Vagina (tissue), 2 donors: ENCODE measurements at regions not wholly inside any gene's neighbourhood (a gene's known extent, or its start where the extent isn't known, plus 50 kb on each side); places are given as distances from the start of the nearest gene placed in this dataset.

ENCODE experiments used
- DNase-seq, 2 donors: peaks; one replicate each; pipeline ENCODE4 v3.0.0-alpha.2; 2017; ENCODE audit errors: extremely low spot score in 2 of 2
- H3K27ac ChIP-seq: fragments of 200-600 bp; sonication (generic); one replicate; pipeline ENCODE4 v1.5.1; 2019
- H3K27me3 ChIP-seq: fragments of 200-600 bp; sonication (generic); one replicate; pipeline ENCODE4 v1.5.1; 2019
- H3K36me3 ChIP-seq, 2 donors: fragments of 200-600 bp; sonication (generic); one replicate each; pipeline ENCODE4 v1.5.1; 2017 to 2019
- H3K4me1 ChIP-seq: fragments of 200-600 bp; sonication (generic); one replicate; pipeline ENCODE4 v1.5.1; 2019
- H3K4me3 ChIP-seq, 2 donors: fragments of 200-600 bp; sonication (generic); 1 replicate in 1 of 2; 2 replicates in 1 of 2; pipeline ENCODE4 v1.5.1; 2016 to 2019
- H3K9me3 ChIP-seq: fragments of 200-600 bp; sonication (generic); one replicate; pipeline ENCODE4 v1.5.1; 2019
- POLR2A ChIP-seq, 2 donors: fragments of 450-650 bp; IDR thresholded peaks; one replicate each; pipeline ENCODE4 v1.6.1; 2017; ENCODE audit warnings: antibody characterized with exemption in 2 of 2, mild to moderate bottlenecking in 2 of 2, moderate library complexity in 2 of 2
- POLR2AphosphoS5 ChIP-seq, 2 donors: sonication (generic); formaldehyde crosslinking; IDR thresholded peaks; one replicate each; pipeline ENCODE4 v1.9.0; 2017; ENCODE audit warnings: antibody characterized with exemption in 2 of 2, mild to moderate bottlenecking in 2 of 2, low read depth in 1 of 2; ENCODE audit not compliant: insufficient read depth in 1 of 2
- intact Hi-C: fragments of 100-400 bp; cut with DNase I; formaldehyde crosslinking; loops from one replicate; pipeline ENCODE4 v1.15.1; 2023
- TF ChIP-seq, protein P1 (sequence below), 3 experiments: fragments of 450-650 bp in 2 of 3; fragments of 200-600 bp in 1 of 3; sonication (generic) in 1 of 3; IDR thresholded peaks; one replicate each; pipeline ENCODE4 v1.5.1; 2017 to 2019; ENCODE audit warnings: antibody characterized with exemption in 3 of 3, mild to moderate bottlenecking in 2 of 3, moderate library complexity in 2 of 3

DNA sequence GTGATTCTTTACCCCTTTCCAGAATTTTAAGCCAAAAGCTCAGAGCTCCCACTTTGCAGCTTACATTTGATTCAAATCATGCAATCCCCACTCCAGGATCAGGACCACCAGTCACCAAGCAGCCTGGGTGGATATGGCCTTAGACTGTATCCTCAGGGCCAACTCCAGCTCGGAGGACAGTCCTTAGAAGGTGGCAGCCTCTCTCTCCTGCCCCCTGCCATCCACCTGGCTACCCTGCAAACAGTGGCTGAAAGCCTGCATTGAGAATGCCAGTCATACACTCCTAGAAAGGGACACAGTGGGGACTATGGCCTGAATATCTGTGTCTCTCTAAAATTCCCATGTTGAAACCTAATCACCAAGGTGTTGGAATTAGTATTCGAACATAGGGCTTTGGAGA is 50.0 kb upstream of the KCNMA1 start:
- Histone ChIP-seq H3K27me3 (no peaks in the 10 kb centered on the region), H3K4me3 (no peak overlapping the region), H3K9me3 (no peaks in the 10 kb centered on the region), H3K4me1 (no peaks in the 10 kb centered on the region), H3K27ac (no peak overlapping the region), H3K36me3 (no peaks in the 10 kb centered on the region)
- TF ChIP-seq, protein P1, sequence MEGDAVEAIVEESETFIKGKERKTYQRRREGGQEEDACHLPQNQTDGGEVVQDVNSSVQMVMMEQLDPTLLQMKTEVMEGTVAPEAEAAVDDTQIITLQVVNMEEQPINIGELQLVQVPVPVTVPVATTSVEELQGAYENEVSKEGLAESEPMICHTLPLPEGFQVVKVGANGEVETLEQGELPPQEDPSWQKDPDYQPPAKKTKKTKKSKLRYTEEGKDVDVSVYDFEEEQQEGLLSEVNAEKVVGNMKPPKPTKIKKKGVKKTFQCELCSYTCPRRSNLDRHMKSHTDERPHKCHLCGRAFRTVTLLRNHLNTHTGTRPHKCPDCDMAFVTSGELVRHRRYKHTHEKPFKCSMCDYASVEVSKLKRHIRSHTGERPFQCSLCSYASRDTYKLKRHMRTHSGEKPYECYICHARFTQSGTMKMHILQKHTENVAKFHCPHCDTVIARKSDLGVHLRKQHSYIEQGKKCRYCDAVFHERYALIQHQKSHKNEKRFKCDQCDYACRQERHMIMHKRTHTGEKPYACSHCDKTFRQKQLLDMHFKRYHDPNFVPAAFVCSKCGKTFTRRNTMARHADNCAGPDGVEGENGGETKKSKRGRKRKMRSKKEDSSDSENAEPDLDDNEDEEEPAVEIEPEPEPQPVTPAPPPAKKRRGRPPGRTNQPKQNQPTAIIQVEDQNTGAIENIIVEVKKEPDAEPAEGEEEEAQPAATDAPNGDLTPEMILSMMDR (IDR thresholded peaks at IDR 0.05), result no peak
- TF ChIP-seq POLR2AphosphoS5 (IDR thresholded peaks at IDR 0.05; ENCODE audit: insufficient read depth in 1 of 2, low read depth in 1 of 2) (no peak), POLR2A (IDR thresholded peaks at IDR 0.05) (no peak)
- intact Hi-C loops, result no loop called here
- DNase-seq, result no peak
